ENCODE measurements at regions not wholly inside any gene's neighbourhood (a gene's known extent, or its start where the extent isn't known, plus 50 kb on each side); places are given as distances from the start of the nearest gene placed in this dataset.
A peak's percentile ranks its signal among the peaks of the same experiment; 100 is the strongest.

GRCh38 chr3:182451871-182452270 lies 341.4 kb upstream of the ATP11B start:
- DNase-seq, result no peak

GRCh38 chr3:182455011-182455410 lies 338.3 kb upstream of the ATP11B start:
- DNase-seq, result no peak

- no peak for DNase-seq
Observed at GRCh38 chr3:182460303-182460702, 333.0 kb upstream of the ATP11B start.

- DNase-seq, result no peak
Observed at GRCh38 chr3:182462152-182462551, 331.2 kb upstream of the ATP11B start.

- no peak for DNase-seq
Observed at GRCh38 chr3:182464513-182465145, 328.7 kb upstream of the ATP11B start.

GRCh38 chr3:182465301-182466185 lies 327.8 kb upstream of the ATP11B start:
- no peak for DNase-seq

- DNase-seq, result no peak
Observed at GRCh38 chr3:182469086-182469485, 324.2 kb upstream of the ATP11B start.

GRCh38 chr3:182470187-182470586 lies 323.1 kb upstream of the ATP11B start:
- no peak for DNase-seq

- DNase-seq, result no peak
Observed at GRCh38 chr3:182473191-182473710, 320.1 kb upstream of the ATP11B start.

- DNase-seq, result no peak
Observed at GRCh38 chr3:182478369-182478768, 314.9 kb upstream of the ATP11B start.

- DNase-seq, result no peak
Observed at GRCh38 chr3:182479419-182480336, 313.6 kb upstream of the ATP11B start.

- no peak for DNase-seq
Observed at GRCh38 chr3:182482705-182483104, 310.6 kb upstream of the ATP11B start.

- DNase-seq, result no peak
Observed at GRCh38 chr3:182484682-182485081, 308.6 kb upstream of the ATP11B start.

- DNase-seq, result no peak
Observed at GRCh38 chr3:182485301-182485700, 308.0 kb upstream of the ATP11B start.

- no peak for DNase-seq
Observed at GRCh38 chr3:182486463-182486862, 306.8 kb upstream of the ATP11B start.

GRCh38 chr3:182487143-182487542 lies 306.2 kb upstream of the ATP11B start:
- no peak for DNase-seq

- DNase-seq, result no peak
Observed at GRCh38 chr3:182487611-182488010, 305.7 kb upstream of the ATP11B start.

- peak in 7 of 51 donors; percentile 3 to 84 (median 31) for DNase-seq
Observed at GRCh38 chr3:182490596-182491491, 302.5 kb upstream of the ATP11B start.

GRCh38 chr3:182491577-182491976 lies 301.7 kb upstream of the ATP11B start:
- DNase-seq, result no peak

- DNase-seq, result no peak
Observed at GRCh38 chr3:182492536-182492935, 300.8 kb upstream of the ATP11B start.

GRCh38 chr3:182500289-182500688 lies 293.0 kb upstream of the ATP11B start:
- peak in 5 of 51 donors; percentile 9 to 23 (median 14) for DNase-seq

Data from hypothalamus (tissue), 51 donors.